GM18508 (cell line): ENCODE measurements at regions not wholly inside any gene's neighbourhood (a gene's known extent, or its start where the extent isn't known, plus 50 kb on each side); places are given as distances from the start of the nearest gene placed in this dataset.
"Not testable (repeated sequence)": the region's sequence is repeated elsewhere in the genome, so short reads cannot be mapped to it uniquely, and the experiment has no call there.

Experiments used
- ATAC-seq: cut with Tn5 transposase; IDR thresholded peaks from one replicate; pipeline ENCODE4 v1.9.1; 2021; ENCODE audit warnings: moderate number of reproducible peaks; ENCODE audit not compliant: insufficient read depth, unreplicated experiment

- no peak for ATAC-seq
Observed at GRCh38 chr5:145585443-145586148, 249.5 kb downstream of the PRELID2 start.

- ATAC-seq: no peak
Observed at GRCh38 chr5:145579301-145579700, 255.8 kb downstream of the PRELID2 start.

- ATAC-seq: no peak
Observed at GRCh38 chr5:145574889-145575573, 260.1 kb downstream of the PRELID2 start.

GRCh38 chr5:145568581-145568980, 266.6 kb downstream of the PRELID2 start:
- no peak for ATAC-seq

DNA sequence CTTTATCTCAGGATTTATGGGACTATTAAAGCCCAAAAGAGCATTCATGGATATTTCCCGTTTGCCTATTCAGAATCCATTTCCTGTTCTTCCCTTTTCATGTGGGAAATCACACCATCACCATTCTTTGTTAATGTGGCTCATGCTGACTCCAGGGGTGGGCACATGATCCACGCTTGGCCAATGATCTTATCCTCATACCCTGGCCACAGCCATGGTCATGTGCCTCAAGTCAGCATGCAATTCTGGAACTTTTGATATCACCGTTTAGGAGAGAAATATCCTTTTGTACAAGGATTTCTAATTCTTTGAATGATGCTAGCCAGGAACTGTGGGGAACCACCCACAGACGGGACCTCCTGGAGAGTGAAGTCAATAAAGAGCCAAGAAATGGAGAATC, 272.2 kb downstream of the PRELID2 start:
- ATAC-seq: no peak

- ATAC-seq: no peak
Observed at GRCh38 chr5:145558288-145558687, 276.9 kb downstream of the PRELID2 start.

DNA sequence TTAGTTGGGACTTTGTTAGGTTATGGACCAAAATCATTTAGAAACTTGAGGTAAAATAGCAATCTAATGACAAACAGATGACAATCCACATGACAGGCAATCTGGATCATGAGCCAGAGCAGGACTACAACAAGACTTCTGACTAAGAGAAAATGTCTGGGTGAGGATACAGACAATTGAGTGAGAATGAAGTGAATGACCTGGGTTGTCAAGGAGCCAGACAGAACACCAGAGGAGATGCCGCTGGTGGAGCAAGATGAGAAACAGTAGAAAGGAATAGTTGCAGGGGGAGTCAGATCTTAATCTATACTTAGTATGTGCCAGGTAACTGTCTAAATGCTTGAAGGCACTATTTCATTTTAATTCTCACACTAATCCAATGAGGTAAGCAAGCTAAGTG, 277.8 kb downstream of the PRELID2 start:
- no peak for ATAC-seq

- ATAC-seq: no peak
Observed at GRCh38 chr5:145554399-145554798, 280.7 kb downstream of the PRELID2 start.

GRCh38 chr5:145553177-145553576, 282.0 kb downstream of the PRELID2 start:
- no peak for ATAC-seq

- ATAC-seq: no peak
Observed at GRCh38 chr5:145551714-145552113, 283.4 kb downstream of the PRELID2 start.

GRCh38 chr5:145548097-145548496, 287.0 kb downstream of the PRELID2 start:
- no peak for ATAC-seq

- ATAC-seq: no peak
Observed at GRCh38 chr5:145544401-145544800, 290.7 kb downstream of the PRELID2 start.

GRCh38 chr5:145543968-145544367, 291.2 kb downstream of the PRELID2 start:
- no peak for ATAC-seq

GRCh38 chr5:145540375-145540774, 294.8 kb downstream of the PRELID2 start:
- ATAC-seq: no peak

DNA sequence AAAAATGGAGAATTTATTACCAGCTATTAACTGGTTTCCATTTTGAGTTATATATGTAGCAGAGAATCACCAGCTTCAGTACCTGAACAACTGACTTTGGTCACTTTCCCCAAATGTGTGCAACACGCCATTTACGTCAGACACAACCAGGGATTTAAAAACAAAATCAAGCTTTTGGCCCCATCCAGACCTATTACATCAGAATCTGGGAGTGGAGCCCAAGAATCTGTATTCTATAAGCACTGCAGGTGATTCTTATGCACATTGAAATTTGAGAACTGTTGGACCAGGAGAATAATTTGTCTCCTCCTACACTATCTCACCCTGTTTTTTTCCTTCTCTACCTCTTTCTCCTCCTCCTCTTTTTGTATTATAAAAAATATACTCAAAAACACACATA, 295.9 kb downstream of the PRELID2 start:
- ATAC-seq: no peak

GRCh38 chr5:145536133-145536532, 299.0 kb downstream of the PRELID2 start:
- no peak for ATAC-seq

- ATAC-seq: no peak
Observed at GRCh38 chr5:145531038-145531734, 304.0 kb downstream of the PRELID2 start.

GRCh38 chr5:145521523-145521922, 313.6 kb downstream of the PRELID2 start:
- no peak for ATAC-seq

DNA sequence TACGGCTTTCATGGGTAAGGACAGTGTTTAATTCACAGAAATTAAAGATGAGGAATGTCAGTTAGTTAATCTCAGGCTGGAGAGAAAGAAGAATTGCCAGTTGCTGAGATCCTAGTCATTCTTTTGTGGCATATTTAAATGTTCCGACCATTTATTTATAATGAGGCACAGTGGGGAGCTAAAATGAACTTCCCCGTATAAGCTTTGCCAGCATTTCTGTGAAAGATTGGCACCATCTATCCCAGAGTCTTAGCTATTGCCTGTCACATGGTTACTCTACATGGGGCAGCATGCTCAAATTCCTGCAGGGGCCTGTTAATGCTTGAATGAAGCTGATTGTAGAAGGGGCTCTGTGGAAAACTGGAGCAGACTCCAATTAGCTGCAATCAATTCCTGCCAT, 314.1 kb downstream of the PRELID2 start:
- no peak for ATAC-seq

GRCh38 chr5:145520335-145520734, 314.8 kb downstream of the PRELID2 start:
- ATAC-seq: no peak

- ATAC-seq: not testable (repeated sequence)
Observed at GRCh38 chr5:145517588-145517987, 317.6 kb downstream of the PRELID2 start.
